Psoas muscle (tissue), 7 donors: ENCODE measurements at regions not wholly inside any gene's neighbourhood (a gene's known extent, or its start where the extent isn't known, plus 50 kb on each side); places are given as distances from the start of the nearest gene placed in this dataset.

Experiments
- ATAC-seq, 4 donors: fragments of 200-7000 bp; cut with Tn5 transposase; one replicate each; pipeline ENCODE4 v1.9.1; 2020; ENCODE audit warnings: moderate library complexity in 3 of 4, mild to moderate bottlenecking in 2 of 4
- DNase-seq, 2 donors: peaks; one replicate each; pipeline ENCODE4 v3.0.0-alpha.2; 2020
- H3K27ac ChIP-seq: fragments of 200-600 bp; one replicate; pipeline ENCODE4 v1.8.0; 2022
- H3K27me3 ChIP-seq, 3 donors: fragments of 200-600 bp in 1 of 3; one replicate each; pipeline versions ENCODE4 v1.6.1 to v1.8.0; 2013 to 2022; ENCODE audit warnings: low read length in 2 of 3, mild to moderate bottlenecking in 2 of 3, moderate library complexity in 1 of 3; ENCODE audit not compliant: insufficient read depth in 3 of 3
- H3K36me3 ChIP-seq, 2 donors: fragments of 200-600 bp in 1 of 2; one replicate each; pipeline versions ENCODE4 v1.6.1 to v1.8.0; 2013 to 2022; ENCODE audit warnings: low read depth in 1 of 2, mild to moderate bottlenecking in 1 of 2, moderate library complexity in 1 of 2; ENCODE audit not compliant: insufficient read depth in 1 of 2
- H3K4me1 ChIP-seq: fragments of 200-600 bp; one replicate; pipeline ENCODE4 v1.8.0; 2022
- H3K4me3 ChIP-seq: fragments of 200-600 bp; one replicate; pipeline ENCODE4 v1.8.0; 2022; ENCODE audit warnings: mild to moderate bottlenecking
- H3K9me3 ChIP-seq: fragments of 200-600 bp; one replicate; pipeline ENCODE4 v1.8.0; 2022
- WGBS, 3 donors: extraction: QIAGEN DNeasy Blood & Tissue Kit; methylation state at CpG; one replicate each; pipeline versions ENCODE4 v1.1.6 to v1.1.7; 2013; 5-methylcytosine and 5-hydroxymethylcytosine counted together
- intact Hi-C, 2 donors: fragments of 100-400 bp; cut with DNase I; formaldehyde crosslinking; loops; one replicate each; pipeline versions ENCODE4 v1.11.0 to v1.14.2; 2022
- TF ChIP-seq, protein P1 (sequence below): fragments of 200-600 bp; IDR thresholded peaks from one replicate; pipeline ENCODE4 v1.8.0; 2022; ENCODE audit warnings: antibody characterized with exemption
- donor health status: healthy with polysubstance abuse.
- donor health status: DM: no; HTN: no; CAD: no; lungs with moderate emphysema.
- donor health status: Bipolar disorder and iron deficiency.
- donor health status: healthy.
- donor health status: DM: yes; HTN: yes; CAD: no.
- donor health status: DM: no; HTN: no; CAD: no.
- donor health status: DM: yes; HTN: yes; CAD: no.

DNA sequence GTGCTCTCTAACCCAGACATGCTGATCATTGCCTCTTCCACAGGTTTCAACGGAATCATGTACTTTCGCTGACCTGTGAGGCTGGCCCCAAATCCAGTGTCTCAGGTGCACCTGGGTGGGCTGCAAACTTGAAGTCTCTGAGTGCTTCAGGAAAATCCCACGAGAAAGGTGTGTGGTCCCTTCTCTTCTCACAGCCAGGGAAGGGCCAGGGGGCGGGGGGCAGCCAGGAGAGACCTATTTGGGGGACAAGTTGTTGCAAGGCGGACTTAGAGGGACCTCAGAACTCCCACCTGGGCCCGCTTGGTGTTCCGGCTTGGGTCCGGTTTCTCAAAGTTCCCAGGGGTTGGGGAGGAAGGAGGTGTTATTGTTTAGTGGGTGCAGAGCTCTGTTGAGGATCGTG is 80.0 kb downstream of the HMX1 start:
- H3K4me3 ChIP-seq, result no peak overlapping the region
- WGBS, 3 donors, result 71 to 82% (median 78%) methylated on average over 9 of the region's 9 CpGs
- TF ChIP-seq, protein P1, sequence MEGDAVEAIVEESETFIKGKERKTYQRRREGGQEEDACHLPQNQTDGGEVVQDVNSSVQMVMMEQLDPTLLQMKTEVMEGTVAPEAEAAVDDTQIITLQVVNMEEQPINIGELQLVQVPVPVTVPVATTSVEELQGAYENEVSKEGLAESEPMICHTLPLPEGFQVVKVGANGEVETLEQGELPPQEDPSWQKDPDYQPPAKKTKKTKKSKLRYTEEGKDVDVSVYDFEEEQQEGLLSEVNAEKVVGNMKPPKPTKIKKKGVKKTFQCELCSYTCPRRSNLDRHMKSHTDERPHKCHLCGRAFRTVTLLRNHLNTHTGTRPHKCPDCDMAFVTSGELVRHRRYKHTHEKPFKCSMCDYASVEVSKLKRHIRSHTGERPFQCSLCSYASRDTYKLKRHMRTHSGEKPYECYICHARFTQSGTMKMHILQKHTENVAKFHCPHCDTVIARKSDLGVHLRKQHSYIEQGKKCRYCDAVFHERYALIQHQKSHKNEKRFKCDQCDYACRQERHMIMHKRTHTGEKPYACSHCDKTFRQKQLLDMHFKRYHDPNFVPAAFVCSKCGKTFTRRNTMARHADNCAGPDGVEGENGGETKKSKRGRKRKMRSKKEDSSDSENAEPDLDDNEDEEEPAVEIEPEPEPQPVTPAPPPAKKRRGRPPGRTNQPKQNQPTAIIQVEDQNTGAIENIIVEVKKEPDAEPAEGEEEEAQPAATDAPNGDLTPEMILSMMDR, result no peak
- ATAC-seq (no peak), DNase-seq (no peak)
- peaks cover 0 to 2% (median 0%) of the 10 kb centered on the region in 3 donors for H3K27me3 ChIP-seq
- H3K27ac ChIP-seq, result no peak overlapping the region
- no peaks in the 10 kb centered on the region for H3K36me3 ChIP-seq
- no peaks in the 10 kb centered on the region for H3K4me1 ChIP-seq
- intact Hi-C loops, result no loop called here
- H3K9me3 ChIP-seq, result no peaks in the 10 kb centered on the region

DNA sequence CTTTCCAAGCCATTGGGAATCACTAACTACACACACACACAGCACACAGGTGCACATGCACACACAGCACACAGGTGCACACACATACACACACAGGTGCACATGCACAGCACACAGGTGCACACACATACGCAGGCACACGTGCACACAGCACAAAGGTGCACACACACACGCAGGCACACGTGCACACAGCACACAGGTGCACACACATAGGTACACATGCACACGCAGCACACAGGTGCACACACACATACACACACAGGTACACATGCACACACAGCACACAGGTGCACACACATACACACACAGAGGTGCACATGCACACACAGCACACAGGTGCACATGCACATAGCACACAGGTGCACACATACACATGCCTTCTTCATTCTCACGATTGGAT is 80.9 kb downstream of the HMX1 start:
- intact Hi-C loops, result no loop called here
- Histone ChIP-seq H3K4me1 (no peaks in the 10 kb centered on the region), H3K4me3 (no peak overlapping the region), H3K36me3 (no peaks in the 10 kb centered on the region), H3K9me3 (no peaks in the 10 kb centered on the region), H3K27me3 (peaks cover 0 to 2% (median 0%) of the 10 kb centered on the region in 3 donors), H3K27ac (no peak overlapping the region)
- TF ChIP-seq, protein P1, result no peak
- ATAC-seq, result no peak
- 79 to 83% (median 81%) methylated on average over 6 of the region's 6 CpGs for WGBS, 3 donors
- no peak for DNase-seq

DNA sequence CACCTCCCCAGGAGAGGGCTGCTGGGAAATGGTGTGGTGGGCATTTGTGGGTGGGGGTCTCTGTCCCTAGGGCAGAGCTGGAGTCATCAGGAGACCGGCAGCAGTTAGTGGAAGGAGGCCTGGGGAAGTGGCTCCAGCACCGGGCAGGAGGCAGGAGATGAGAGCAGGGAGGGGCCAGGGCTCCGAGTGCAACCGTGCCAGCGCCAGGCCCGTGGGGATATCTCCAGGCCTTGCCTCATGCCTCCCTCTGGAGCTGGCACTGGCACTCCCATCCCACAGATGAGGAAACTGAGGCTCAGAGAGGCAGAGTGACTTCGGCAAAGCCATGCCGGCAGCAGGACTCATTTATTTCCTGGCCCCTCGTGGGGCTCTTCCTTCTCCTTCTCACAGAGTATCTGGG is 83.5 kb downstream of the HMX1 start:
- DNase-seq, result no peak
- no peaks in the 10 kb centered on the region for H3K36me3 ChIP-seq
- H3K27me3 ChIP-seq, result peaks cover 0 to 3% (median 0%) of the 10 kb centered on the region in 3 donors
- TF ChIP-seq, protein P1, result no peak
- H3K4me1 ChIP-seq, result no peaks in the 10 kb centered on the region
- WGBS, 3 donors, result 57 to 62% (median 62%) methylated on average over 9 of the region's 9 CpGs
- H3K9me3 ChIP-seq, result no peaks in the 10 kb centered on the region
- intact Hi-C loops, result no loop called here
- H3K27ac ChIP-seq, result no peak overlapping the region
- ATAC-seq, result no peak
- no peak overlapping the region for H3K4me3 ChIP-seq

DNA sequence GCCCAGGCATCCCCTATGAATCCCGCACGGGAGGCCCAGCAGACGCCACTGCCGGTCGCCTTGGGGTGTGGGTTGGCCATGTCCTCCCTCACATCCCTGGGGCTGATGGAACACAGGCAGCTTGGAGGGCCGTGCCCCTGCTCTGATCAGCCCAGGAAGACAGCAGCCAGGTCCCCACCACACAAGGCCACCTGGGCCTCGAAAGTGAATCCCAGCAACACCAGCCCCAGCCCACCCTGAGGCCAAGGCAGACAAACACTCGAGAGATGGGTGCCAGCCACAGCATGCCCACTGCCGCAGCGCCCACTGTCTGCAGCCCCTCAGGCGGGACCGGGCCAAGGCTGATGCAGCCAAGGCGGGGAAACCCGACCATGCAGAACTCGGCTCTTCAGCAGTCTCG is 85.5 kb downstream of the HMX1 start:
- Histone ChIP-seq H3K27me3 (peaks cover 0 to 7% (median 3%) of the 10 kb centered on the region in 3 donors), H3K4me1 (no peaks in the 10 kb centered on the region), H3K9me3 (no peaks in the 10 kb centered on the region), H3K27ac (no peak overlapping the region), H3K36me3 (no peaks in the 10 kb centered on the region), H3K4me3 (no peak overlapping the region)
- ATAC-seq (no peak), DNase-seq (no peak)
- intact Hi-C loops, result no loop called here
- TF ChIP-seq, protein P1, result no peak
- WGBS, 3 donors, result 71 to 81% (median 74%) methylated on average over 16 of the region's 16 CpGs

DNA sequence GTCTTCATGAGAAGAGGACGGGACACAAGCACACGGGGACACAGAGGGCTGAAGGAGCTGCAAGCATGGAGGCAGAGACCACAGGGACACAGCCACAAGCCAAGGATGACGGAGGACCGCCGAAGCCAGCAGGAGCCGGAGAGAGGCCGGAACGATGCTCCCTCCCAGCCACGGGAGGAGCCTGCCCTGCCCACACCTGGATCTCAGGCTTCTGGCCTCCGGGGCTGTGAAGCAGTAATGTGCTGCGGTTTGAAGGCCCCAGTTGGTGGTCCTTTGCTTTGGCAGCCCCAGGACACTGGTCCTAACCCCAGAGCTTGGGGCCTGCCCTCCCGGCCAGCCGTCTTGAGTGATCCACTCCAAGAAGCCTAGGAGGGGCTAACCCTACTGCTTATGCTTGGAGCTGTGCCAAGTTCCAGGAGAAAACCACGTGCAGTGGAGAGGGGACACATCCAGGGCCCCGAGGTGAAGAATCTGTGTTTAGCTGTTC is 85.9 kb downstream of the HMX1 start:
- H3K27ac ChIP-seq, result no peak overlapping the region
- H3K27me3 ChIP-seq, result peaks cover 0 to 7% (median 3%) of the 10 kb centered on the region in 3 donors
- DNase-seq, result no peak
- no peaks in the 10 kb centered on the region for H3K9me3 ChIP-seq
- H3K4me3 ChIP-seq, result no peak overlapping the region
- WGBS, 3 donors, result 44 to 52% (median 46%) methylated on average over 15 of the region's 15 CpGs
- TF ChIP-seq, protein P1, result no peak
- H3K36me3 ChIP-seq, result no peaks in the 10 kb centered on the region
- no peaks in the 10 kb centered on the region for H3K4me1 ChIP-seq
- ATAC-seq, result no peak
- intact Hi-C loops, result no loop called here
